Esophagus squamous epithelium (tissue), 4 donors: ENCODE measurements at regions not wholly inside any gene's neighbourhood (a gene's known extent, or its start where the extent isn't known, plus 50 kb on each side); places are given as distances from the start of the nearest gene placed in this dataset.

Experiments
- CTCF ChIP-seq, 6 experiments: fragments of 450-650 bp in 4 of 6; fragments of 200-600 bp in 2 of 6; sonication (generic) in 2 of 6; IDR thresholded peaks; one replicate each; pipeline ENCODE4 v1.5.1; 2016 to 2019; ENCODE audit warnings: antibody characterized with exemption in 6 of 6, mild to moderate bottlenecking in 4 of 6, moderate library complexity in 4 of 6
- POLR2A ChIP-seq, 4 donors: fragments of 450-650 bp; IDR thresholded peaks; one replicate each; pipeline ENCODE4 v1.6.1; 2017; ENCODE audit warnings: antibody characterized with exemption in 4 of 4, mild to moderate bottlenecking in 4 of 4, moderate library complexity in 3 of 4

- TF ChIP-seq CTCF (IDR thresholded peaks at IDR 0.05) (no peak), POLR2A (IDR thresholded peaks at IDR 0.05) (no peak)
These were observed 88.6 kb downstream of the CCT6B start for GRCh38 chr17:34872640-34873039.
